Natural killer cell treated with Interleukin-12 subunit alpha and Interleukin-12 subunit beta and Interleukin-15 and Interleukin-18, amount 100 ng/mL, for 72 hours (primary cell): ENCODE measurements at regions not wholly inside any gene's neighbourhood (a gene's known extent, or its start where the extent isn't known, plus 50 kb on each side); places are given as distances from the start of the nearest gene placed in this dataset.

Experiments used
- ATAC-seq, 2 donors: fragments of 150-1000 bp; cut with Tn5 transposase in 1 of 2; sonication (Bioruptor Pico), chemical (Tn5 transposase) in 1 of 2; 2 replicates each; pipeline ENCODE4 v1.10.0; 2021
- DNase-seq: peaks from one replicate; pipeline ENCODE4 v3.0.0; 2022; ENCODE audit warnings: low spot score
- H3K27ac Mint-ChIP-seq, 2 donors: 1 replicate in 1 of 2; 2 replicates in 1 of 2; pipeline ENCODE4 v1.8.0; 2022; ENCODE audit warnings: mixed read lengths in 2 of 2, mild to moderate bottlenecking in 1 of 2, moderate library complexity in 1 of 2
- H3K27me3 Mint-ChIP-seq, 2 donors: 1 replicate in 1 of 2; 2 replicates in 1 of 2; pipeline ENCODE4 v1.8.0; 2022; ENCODE audit warnings: mixed read lengths in 2 of 2
- H3K36me3 Mint-ChIP-seq: one replicate; pipeline ENCODE4 v1.8.0; 2022; ENCODE audit warnings: mixed read lengths
- H3K4me1 Mint-ChIP-seq, 2 donors: 1 replicate in 1 of 2; 2 replicates in 1 of 2; pipeline ENCODE4 v1.8.0; 2022; ENCODE audit warnings: low read depth in 2 of 2, mixed read lengths in 2 of 2, mild to moderate bottlenecking in 1 of 2
- H3K4me3 Mint-ChIP-seq: one replicate; pipeline ENCODE4 v1.8.0; 2022; ENCODE audit warnings: mixed read lengths
- H3K9me3 Mint-ChIP-seq: 2 replicates; pipeline ENCODE4 v1.8.0; 2022; ENCODE audit warnings: mixed read lengths

DNA sequence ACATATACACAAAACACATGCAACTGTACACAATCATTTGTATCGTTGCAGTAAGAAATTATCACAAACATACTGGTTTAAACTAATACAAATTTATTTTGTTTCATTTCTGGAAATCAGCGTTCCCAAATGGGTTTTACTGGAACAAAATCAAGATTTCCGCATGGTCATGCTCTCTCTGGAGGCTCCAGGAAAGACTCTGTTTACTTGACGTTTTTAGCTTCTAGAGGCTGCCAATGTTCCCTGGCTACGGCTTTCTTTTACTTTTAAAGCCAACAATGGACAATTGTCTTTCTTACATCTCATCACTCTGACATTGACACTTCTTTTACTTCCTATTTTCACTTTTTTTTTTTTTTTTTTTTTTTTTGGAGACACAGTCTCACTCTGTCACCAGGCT, 793.1 kb downstream of the CDH9 start:
- ATAC-seq (no peak), DNase-seq (no peak)
- H3K36me3 Mint-ChIP-seq = peaks cover 6% of the 10 kb centered on the region
- H3K27ac Mint-ChIP-seq = no peak overlapping the region
- no peak overlapping the region for H3K4me3 Mint-ChIP-seq
- H3K4me1 Mint-ChIP-seq = no peaks in the 10 kb centered on the region
- peaks cover 6% of the 10 kb centered on the region for H3K9me3 Mint-ChIP-seq
- H3K27me3 Mint-ChIP-seq = no peaks in the 10 kb centered on the region

DNA sequence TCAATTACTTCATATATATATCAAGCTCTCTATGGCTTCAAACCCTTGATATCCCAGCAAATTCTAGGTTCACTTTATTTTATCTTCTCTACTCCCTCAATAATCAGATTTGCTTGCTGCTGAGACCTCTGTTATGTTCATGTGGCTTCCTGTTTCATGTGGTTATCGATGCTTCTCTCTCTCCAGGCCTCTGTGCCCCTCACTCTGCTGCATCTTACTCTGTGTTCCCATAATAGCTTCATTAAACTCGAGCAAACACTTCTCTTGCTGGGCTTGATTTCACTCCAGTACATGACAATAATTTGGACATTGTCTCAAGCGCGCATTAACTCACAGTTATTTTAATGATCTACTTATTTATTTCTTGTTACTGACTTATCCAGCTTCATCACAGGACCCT, 798.8 kb downstream of the CDH9 start:
- no peaks in the 10 kb centered on the region for H3K4me1 Mint-ChIP-seq
- no peaks in the 10 kb centered on the region for H3K27me3 Mint-ChIP-seq
- H3K4me3 Mint-ChIP-seq = no peak overlapping the region
- H3K9me3 Mint-ChIP-seq = peaks cover 10% of the 10 kb centered on the region
- DNase-seq (no peak), ATAC-seq (no peak)
- H3K36me3 Mint-ChIP-seq = no peaks in the 10 kb centered on the region
- no peak overlapping the region for H3K27ac Mint-ChIP-seq

DNA sequence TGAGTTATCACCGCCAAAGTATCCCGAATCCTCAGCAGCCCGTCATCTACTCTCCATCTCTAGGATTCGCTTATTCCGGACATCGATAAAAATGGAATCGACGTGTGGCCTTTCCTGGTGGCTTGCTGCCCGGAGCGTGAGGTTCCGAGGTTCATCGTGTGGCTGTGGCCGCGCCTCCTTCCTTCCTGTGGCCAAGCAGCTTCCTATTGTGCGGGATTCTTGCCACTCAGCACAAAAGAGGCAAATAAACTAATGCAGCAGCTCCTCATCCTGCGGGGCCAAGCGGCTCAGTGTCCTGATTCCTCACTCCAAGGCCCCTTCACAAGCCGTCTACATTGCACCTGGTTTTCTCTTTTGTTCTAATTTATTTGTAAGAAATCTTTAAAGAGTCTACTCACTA, 800.9 kb downstream of the CDH9 start:
- Mint-ChIP-seq H3K27me3 (no peaks in the 10 kb centered on the region), H3K27ac (no peak overlapping the region)
- no peak for ATAC-seq

DNA sequence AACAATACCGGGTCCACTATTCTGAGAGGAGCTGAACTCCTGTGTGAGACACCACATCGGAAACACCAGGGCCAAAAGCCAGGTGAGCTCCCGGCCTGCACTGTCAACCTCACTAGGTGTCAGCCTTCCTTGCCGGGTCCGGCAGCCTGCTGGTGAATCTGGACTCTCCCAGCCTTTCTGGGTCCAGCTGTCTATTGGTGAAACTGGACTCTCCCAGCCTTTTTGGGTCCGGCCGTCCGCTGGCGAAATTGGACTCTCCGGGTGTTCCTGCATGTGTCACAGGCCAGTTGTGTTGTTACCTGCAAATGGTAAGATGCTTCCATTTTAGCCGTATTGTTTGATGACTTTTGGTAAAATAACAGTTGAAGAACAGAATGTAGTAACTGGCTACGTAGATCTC, 801.5 kb downstream of the CDH9 start:
- H3K27me3 Mint-ChIP-seq = no peaks in the 10 kb centered on the region
- no peak overlapping the region for H3K4me3 Mint-ChIP-seq
- H3K36me3 Mint-ChIP-seq = peaks cover 8% of the 10 kb centered on the region
- H3K9me3 Mint-ChIP-seq = peaks cover 14% of the 10 kb centered on the region
- DNase-seq (no peak), ATAC-seq (no peak)
- peaks cover 0 to 4% of the 10 kb centered on the region in 2 donors for H3K4me1 Mint-ChIP-seq
- no peak overlapping the region for H3K27ac Mint-ChIP-seq

More for the DNA sequence above, 800.9 kb downstream of the CDH9 start:
- DNase-seq = no peak
- no peak overlapping the region for H3K4me3 Mint-ChIP-seq
- peaks cover 0 to 4% of the 10 kb centered on the region in 2 donors for H3K4me1 Mint-ChIP-seq
- H3K36me3 Mint-ChIP-seq = peaks cover 8% of the 10 kb centered on the region
- H3K9me3 Mint-ChIP-seq = peaks cover 14% of the 10 kb centered on the region

- ATAC-seq (no peak), DNase-seq (no peak)
Observed at GRCh38 chr5:26232706-26233105, 805.7 kb downstream of the CDH9 start.

GRCh38 chr5:26231316-26231715, 807.1 kb downstream of the CDH9 start:
- no peak for ATAC-seq
- H3K27ac Mint-ChIP-seq = no peak overlapping the region

More at GRCh38 chr5:26232706-26233105, 805.7 kb downstream of the CDH9 start:
- H3K27ac Mint-ChIP-seq = no peak overlapping the region
- no peak overlapping the region for H3K4me3 Mint-ChIP-seq
- peaks cover 0 to 4% of the 10 kb centered on the region in 2 donors for H3K4me1 Mint-ChIP-seq
- H3K36me3 Mint-ChIP-seq = peaks cover 16% of the 10 kb centered on the region
- H3K27me3 Mint-ChIP-seq = no peaks in the 10 kb centered on the region
- H3K9me3 Mint-ChIP-seq = peaks cover 13% of the 10 kb centered on the region

DNA sequence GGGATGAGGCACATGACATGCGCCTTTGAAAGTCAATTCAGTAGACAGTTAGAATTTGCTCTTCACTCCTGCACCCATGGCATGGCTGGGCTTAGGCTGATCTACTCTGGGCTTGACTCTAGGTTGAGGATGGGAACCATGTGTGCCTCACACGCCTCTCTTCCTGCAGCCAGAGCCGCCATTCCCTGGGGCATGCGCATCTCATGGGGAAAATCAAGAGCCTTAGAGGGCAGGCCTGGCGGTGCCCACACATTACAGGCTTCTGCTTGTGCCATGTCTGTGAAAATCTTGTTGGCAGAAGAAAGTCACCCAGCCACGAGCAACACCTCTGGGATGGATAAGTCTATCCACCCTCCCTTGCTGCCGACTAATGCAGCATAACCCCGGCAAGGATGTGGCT, 808.5 kb downstream of the CDH9 start:
- H3K36me3 Mint-ChIP-seq = peaks cover 43% of the 10 kb centered on the region
- ATAC-seq (no peak), DNase-seq (no peak)
- H3K4me1 Mint-ChIP-seq = peaks cover 0 to 4% of the 10 kb centered on the region in 2 donors
- peaks cover 36% of the 10 kb centered on the region for H3K9me3 Mint-ChIP-seq
- H3K27me3 Mint-ChIP-seq = no peaks in the 10 kb centered on the region
- H3K4me3 Mint-ChIP-seq = no peak overlapping the region
- H3K27ac Mint-ChIP-seq = no peak overlapping the region

More at GRCh38 chr5:26231316-26231715, 807.1 kb downstream of the CDH9 start:
- peaks cover 30% of the 10 kb centered on the region for H3K36me3 Mint-ChIP-seq
- no peak for DNase-seq
- no peaks in the 10 kb centered on the region for H3K27me3 Mint-ChIP-seq
- peaks cover 27% of the 10 kb centered on the region for H3K9me3 Mint-ChIP-seq
- no peak overlapping the region for H3K4me3 Mint-ChIP-seq
- peaks cover 0 to 4% of the 10 kb centered on the region in 2 donors for H3K4me1 Mint-ChIP-seq

DNA sequence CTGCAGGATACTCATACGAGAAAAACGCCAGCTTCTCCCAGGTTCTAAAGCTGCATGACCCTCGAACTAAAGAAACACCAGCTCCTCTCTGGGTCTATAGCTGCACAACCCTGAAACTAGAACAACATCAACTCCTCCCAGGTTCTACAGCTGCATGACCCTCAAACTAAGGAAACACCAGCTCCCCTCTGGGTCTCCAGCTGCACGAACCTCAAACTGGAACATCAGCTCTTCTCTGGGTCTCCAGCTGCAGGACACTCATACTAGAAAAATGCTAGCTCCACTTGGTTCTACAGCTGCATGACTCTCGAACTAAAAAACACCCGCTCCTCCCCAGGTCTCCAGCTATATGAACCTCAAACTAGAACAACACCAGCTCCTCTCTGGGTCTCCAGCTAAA, 811.1 kb downstream of the CDH9 start:
- no peaks in the 10 kb centered on the region for H3K27me3 Mint-ChIP-seq
- ATAC-seq (no peak), DNase-seq (no peak)
- H3K36me3 Mint-ChIP-seq = peaks cover 50% of the 10 kb centered on the region
- H3K9me3 Mint-ChIP-seq = peaks cover 43% of the 10 kb centered on the region
- no peak overlapping the region for H3K4me3 Mint-ChIP-seq
- H3K4me1 Mint-ChIP-seq = no peaks in the 10 kb centered on the region
- no peak overlapping the region for H3K27ac Mint-ChIP-seq

DNA sequence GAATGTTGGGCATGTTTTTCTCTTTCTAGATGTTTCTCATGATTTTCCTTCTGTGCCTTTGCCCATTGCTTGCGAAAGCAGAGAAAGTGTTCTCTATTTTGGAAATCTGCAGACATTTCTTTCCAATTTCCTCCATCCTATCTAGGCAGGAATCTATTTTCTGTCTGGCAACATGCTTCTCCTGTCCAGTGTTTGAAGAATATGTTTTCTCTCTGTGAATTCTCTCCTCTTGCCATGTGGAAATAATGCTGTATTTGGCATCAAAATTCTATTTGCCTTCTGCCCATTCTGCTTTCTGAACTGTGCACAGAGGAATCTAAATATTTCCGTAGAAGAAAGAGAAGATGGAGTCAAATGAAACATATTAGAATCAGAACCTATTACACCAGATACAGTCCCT, 833.3 kb downstream of the CDH9 start:
- ATAC-seq = no peak
- no peaks in the 10 kb centered on the region for H3K27me3 Mint-ChIP-seq
- H3K27ac Mint-ChIP-seq = no peak overlapping the region
- DNase-seq = no peak
- H3K36me3 Mint-ChIP-seq = peaks cover 4% of the 10 kb centered on the region
- no peak overlapping the region for H3K4me3 Mint-ChIP-seq
- peaks cover 8% of the 10 kb centered on the region for H3K9me3 Mint-ChIP-seq
- H3K4me1 Mint-ChIP-seq = no peaks in the 10 kb centered on the region

DNA sequence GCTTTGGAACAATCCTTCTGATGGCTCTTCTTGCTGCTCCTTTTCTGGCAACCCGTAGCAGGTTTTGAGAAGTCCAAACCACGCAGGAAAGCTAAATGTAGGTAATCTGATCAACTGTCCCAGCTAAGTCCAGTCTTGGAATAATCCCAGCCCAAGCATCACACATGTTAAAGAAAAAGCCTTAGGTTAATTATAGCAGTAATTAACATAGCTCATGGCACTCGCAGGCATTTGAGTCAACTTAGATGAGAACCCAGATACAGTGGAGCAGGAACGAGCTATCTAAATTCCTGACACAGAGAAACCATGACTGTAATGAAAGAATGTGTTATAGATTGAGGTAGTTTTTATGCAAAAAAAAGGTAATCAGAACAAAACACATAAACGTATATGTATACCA, 844.8 kb downstream of the CDH9 start:
- DNase-seq = no peak
- Mint-ChIP-seq H3K4me1 (no peaks in the 10 kb centered on the region), H3K27me3 (no peaks in the 10 kb centered on the region), H3K36me3 (peaks cover 15% of the 10 kb centered on the region), H3K9me3 (peaks cover 18% of the 10 kb centered on the region), H3K4me3 (no peak overlapping the region), H3K27ac (no peak overlapping the region)
- ATAC-seq = no peak

- Mint-ChIP-seq H3K4me3 (no peak overlapping the region), H3K36me3 (peaks cover 15% of the 10 kb centered on the region), H3K27me3 (no peaks in the 10 kb centered on the region), H3K9me3 (peaks cover 18% of the 10 kb centered on the region), H3K27ac (no peak overlapping the region), H3K4me1 (no peaks in the 10 kb centered on the region)
- DNase-seq (no peak), ATAC-seq (no peak)
Observed at GRCh38 chr5:26192486-26192885, 845.9 kb downstream of the CDH9 start.

GRCh38 chr5:26181582-26181981, 856.8 kb downstream of the CDH9 start:
- Mint-ChIP-seq H3K36me3 (peaks cover 2% of the 10 kb centered on the region), H3K9me3 (peaks cover 11% of the 10 kb centered on the region)
- ATAC-seq = no peak

DNA sequence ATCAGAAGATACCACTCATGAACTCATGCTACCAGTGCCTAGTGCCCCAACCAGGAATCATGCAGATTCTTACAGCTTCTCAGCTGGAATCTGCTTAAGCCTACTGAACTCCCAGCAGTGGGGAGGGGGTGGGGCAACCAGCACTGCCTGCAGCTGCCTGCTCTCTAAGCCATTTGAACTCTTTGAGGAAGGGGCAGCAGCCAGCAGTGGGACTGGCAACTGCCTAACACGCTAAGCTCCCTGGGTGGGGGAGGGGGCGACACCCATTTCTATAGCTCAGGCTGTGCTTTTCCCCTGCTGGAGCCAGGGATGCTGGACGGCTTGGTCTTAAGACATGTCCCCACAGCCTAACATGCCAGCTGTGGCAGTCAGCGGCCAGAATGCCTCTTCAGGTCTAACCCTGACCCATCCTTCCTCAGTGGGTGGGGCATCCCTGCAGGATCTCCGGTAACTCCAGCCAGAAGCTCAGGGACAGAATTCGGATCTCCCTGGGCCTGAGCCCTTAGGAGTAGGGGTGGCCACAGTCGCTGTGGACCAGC, 889.7 kb downstream of the CDH9 start:
- DNase-seq (no peak), ATAC-seq (no peak)
- H3K36me3 Mint-ChIP-seq = peaks cover 25% of the 10 kb centered on the region
- no peak overlapping the region for H3K4me3 Mint-ChIP-seq
- no peaks in the 10 kb centered on the region for H3K4me1 Mint-ChIP-seq
- peaks cover 27% of the 10 kb centered on the region for H3K9me3 Mint-ChIP-seq
- H3K27me3 Mint-ChIP-seq = no peaks in the 10 kb centered on the region
- no peak overlapping the region for H3K27ac Mint-ChIP-seq

More at GRCh38 chr5:26181582-26181981, 856.8 kb downstream of the CDH9 start:
- Mint-ChIP-seq H3K4me1 (no peaks in the 10 kb centered on the region), H3K4me3 (no peak overlapping the region), H3K27me3 (no peaks in the 10 kb centered on the region), H3K27ac (no peak overlapping the region)
- DNase-seq = no peak

DNA sequence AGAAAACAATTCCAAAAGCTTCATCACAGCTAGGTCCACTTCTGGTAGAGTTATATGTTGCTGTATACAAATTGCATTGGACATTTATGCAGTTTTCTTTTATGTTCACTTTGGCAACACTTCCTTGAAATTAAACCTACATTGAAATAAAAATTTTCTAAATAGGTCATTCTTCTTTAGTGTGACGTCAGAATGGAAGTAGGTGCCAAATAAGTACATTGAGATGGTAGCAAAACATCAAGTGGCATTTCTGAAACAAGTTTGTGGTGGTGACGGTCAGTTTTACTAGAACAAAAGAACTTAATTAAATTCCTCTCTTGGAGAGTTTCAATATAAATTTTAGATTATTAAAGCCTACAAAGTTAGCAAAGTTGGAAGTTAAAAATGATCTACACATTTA, 895.1 kb downstream of the CDH9 start:
- Mint-ChIP-seq H3K36me3 (no peaks in the 10 kb centered on the region), H3K27ac (no peak overlapping the region), H3K9me3 (peaks cover 4% of the 10 kb centered on the region), H3K4me3 (no peak overlapping the region), H3K27me3 (no peaks in the 10 kb centered on the region), H3K4me1 (no peaks in the 10 kb centered on the region)
- ATAC-seq = no peak
- DNase-seq = no peak

- H3K9me3 Mint-ChIP-seq = peaks cover 6% of the 10 kb centered on the region
- H3K27ac Mint-ChIP-seq = no peak overlapping the region
- ATAC-seq (no peak), DNase-seq (no peak)
- H3K4me1 Mint-ChIP-seq = no peaks in the 10 kb centered on the region
- H3K36me3 Mint-ChIP-seq = no peaks in the 10 kb centered on the region
- H3K27me3 Mint-ChIP-seq = no peaks in the 10 kb centered on the region
- no peak overlapping the region for H3K4me3 Mint-ChIP-seq
Observed at GRCh38 chr5:26121338-26121737, 917.0 kb downstream of the CDH9 start.
